ENCODE measurements at regions not wholly inside any gene's neighbourhood (a gene's known extent, or its start where the extent isn't known, plus 50 kb on each side); places are given as distances from the start of the nearest gene placed in this dataset.

DNA sequence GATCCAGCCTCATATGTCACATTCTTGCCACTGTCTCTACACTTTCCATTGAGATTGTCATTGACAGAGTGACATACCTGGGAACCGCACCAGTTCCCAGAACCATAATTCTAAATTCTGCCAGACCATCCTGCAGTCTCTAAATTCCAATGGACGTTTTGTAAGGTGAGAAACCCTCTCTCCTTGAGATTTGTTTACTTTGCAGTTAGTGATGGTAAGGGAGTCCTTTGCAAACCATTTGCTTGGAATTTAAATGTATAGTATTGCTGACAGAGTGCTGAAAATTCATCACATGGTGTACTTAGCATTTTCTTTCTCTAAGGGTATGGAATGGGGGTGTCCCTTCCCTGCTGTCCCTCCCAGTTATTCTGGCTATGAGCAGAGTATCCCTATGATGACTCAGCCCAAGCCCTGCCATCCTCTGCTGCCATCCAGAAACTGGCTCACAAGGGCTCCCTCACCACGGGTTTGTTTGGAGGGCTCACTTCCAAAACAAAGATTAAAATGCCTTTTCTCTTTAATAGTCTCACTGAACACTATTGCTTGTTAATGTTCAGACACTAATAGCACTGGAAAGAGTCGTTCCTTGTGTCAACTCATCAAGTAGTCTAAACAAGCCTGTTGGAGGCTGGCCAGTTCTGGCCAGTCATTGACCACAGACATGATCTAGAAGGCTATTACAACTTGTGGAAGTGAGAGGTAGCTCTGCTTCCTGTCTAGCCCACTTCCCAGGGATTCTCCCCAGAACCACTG is 129.0 kb upstream of the HMGA2 start:
- DNase-seq (ENCODE audit: low read depth in 2 of 2) = peak; percentile 91 to 99
- TF ChIP-seq, protein P1, sequence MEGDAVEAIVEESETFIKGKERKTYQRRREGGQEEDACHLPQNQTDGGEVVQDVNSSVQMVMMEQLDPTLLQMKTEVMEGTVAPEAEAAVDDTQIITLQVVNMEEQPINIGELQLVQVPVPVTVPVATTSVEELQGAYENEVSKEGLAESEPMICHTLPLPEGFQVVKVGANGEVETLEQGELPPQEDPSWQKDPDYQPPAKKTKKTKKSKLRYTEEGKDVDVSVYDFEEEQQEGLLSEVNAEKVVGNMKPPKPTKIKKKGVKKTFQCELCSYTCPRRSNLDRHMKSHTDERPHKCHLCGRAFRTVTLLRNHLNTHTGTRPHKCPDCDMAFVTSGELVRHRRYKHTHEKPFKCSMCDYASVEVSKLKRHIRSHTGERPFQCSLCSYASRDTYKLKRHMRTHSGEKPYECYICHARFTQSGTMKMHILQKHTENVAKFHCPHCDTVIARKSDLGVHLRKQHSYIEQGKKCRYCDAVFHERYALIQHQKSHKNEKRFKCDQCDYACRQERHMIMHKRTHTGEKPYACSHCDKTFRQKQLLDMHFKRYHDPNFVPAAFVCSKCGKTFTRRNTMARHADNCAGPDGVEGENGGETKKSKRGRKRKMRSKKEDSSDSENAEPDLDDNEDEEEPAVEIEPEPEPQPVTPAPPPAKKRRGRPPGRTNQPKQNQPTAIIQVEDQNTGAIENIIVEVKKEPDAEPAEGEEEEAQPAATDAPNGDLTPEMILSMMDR (IDR thresholded peaks at IDR 0.05; ENCODE audit: low read depth, low read length) = no peak
- H3K4me3 ChIP-seq (replicated peaks in 1 of 2; ENCODE audit: low read depth in 2 of 2, low read length in 2 of 2) = no peak overlapping the region

DNA sequence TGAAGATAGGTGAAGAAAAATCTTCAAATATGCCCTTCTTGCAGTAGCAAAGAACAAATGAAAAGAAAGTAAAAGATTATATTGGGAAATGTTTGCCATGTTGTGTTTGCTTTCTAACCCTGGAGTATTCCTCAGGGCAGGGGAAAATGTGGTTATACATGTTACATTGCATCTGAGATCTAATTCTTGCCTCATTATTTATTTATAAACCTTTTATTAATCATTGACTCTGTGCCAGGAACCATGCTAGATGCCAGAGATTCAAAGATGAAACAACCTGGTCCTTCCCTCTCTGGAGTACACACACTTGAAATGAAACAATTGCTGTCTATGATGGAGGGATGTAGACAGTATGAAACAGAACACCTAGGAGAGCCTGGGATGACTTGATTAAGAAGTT is 128.1 kb upstream of the HMGA2 start:
- H3K4me3 ChIP-seq (replicated peaks in 1 of 2; ENCODE audit: low read depth in 2 of 2, low read length in 2 of 2) = no peak overlapping the region
- DNase-seq (ENCODE audit: low read depth in 2 of 2) = peak in 1 of 2 donors; percentile 67
- TF ChIP-seq, protein P1 (IDR thresholded peaks at IDR 0.05; ENCODE audit: low read depth, low read length) = no peak

DNA sequence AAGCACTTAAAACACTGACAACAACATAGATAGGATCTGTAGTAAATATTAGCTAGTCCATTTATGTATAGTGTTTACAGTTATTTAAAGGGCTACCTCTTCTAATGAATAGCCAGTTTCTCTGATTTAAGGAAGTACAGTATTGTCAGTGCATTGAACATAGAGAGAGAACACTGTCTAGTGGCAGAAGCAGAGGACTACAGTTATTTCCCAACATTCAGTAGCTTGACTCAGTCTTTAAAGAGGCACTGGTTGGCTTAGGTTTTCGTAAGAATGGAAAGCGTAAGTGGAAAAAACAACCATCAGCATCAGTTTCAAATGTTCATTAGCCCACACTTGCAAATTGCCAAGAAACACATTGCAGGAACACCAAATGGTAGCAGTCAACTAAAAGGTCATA is 125.0 kb upstream of the HMGA2 start:
- peak; percentile 81 to 93 for DNase-seq (ENCODE audit: low read depth in 2 of 2)
- H3K4me3 ChIP-seq (replicated peaks in 1 of 2; ENCODE audit: low read depth in 2 of 2, low read length in 2 of 2) = no peak overlapping the region
- TF ChIP-seq, protein P1 (IDR thresholded peaks at IDR 0.05; ENCODE audit: low read depth, low read length) = peak; percentile 62

DNA sequence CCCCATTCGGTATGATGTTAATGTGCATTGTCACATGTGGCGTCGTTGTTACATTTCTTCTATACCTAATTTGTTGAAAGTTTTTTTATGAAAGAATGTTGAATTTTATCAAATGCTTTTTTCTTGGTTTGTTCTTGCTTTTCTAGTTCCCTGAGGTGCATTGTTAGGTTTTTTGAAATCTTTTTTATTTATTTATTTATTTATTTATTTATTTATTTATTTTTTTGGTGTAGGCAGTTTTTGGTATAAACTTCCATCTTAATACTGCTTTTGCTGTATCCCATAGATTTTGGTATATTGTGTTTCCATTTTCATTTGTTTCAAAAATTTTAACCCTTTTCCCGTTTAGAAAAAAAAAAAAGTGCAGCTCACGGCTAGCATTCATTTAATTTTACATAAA is 121.1 kb upstream of the HMGA2 start:
- TF ChIP-seq, protein P1 (IDR thresholded peaks at IDR 0.05; ENCODE audit: low read depth, low read length) = no peak
- no peak for DNase-seq (ENCODE audit: low read depth in 2 of 2)
- H3K4me3 ChIP-seq (replicated peaks in 1 of 2; ENCODE audit: low read depth in 2 of 2, low read length in 2 of 2) = no peak overlapping the region

DNA sequence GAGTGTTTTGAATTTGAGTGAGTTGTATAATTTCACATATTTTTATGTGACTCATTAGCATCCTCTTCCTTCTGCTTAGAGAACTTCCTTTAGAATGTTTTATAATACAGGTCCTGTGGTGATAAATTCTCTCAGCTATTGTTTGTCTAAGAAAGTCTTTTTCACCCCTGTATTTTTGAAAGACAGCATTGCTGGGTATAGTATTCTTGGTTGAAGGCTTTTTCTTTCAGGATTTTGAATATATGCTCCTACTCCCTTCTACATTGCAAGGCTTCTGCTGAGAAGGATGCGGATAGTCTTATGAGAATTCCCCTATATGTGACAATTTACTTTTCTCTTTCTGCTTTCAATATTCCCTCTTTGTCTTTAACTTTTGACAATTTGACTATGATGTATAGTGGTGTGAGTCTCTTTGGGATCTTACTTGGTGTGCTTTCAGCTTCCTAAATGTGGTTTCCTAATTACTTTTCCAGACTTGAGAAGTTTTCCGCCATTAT is 118.9 kb upstream of the HMGA2 start:
- TF ChIP-seq, protein P1 (IDR thresholded peaks at IDR 0.05; ENCODE audit: low read depth, low read length) = no peak
- no peak overlapping the region for H3K4me3 ChIP-seq (replicated peaks in 1 of 2; ENCODE audit: low read depth in 2 of 2, low read length in 2 of 2)
- DNase-seq (ENCODE audit: low read depth in 2 of 2) = no peak

DNA sequence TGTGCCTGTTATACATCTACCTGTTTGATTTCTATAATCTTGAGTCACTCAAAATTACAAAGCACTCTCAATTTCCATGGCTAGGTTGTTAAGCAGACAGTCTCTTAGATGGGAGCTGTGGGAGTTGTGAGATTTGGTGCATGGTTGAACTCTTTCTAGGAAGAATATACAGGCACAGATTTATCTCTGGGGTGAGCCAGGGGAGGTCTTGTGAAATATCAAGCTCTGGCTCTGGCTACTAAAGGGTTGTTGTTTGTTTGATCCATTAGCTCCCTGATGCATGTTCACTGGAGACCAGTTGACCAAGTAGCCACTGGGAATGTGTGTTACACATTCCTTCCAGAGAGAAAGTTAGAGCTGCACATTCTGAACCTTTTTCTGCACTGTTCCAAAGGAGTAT is 117.2 kb upstream of the HMGA2 start:
- no peak for DNase-seq (ENCODE audit: low read depth in 2 of 2)
- no peak overlapping the region for H3K4me3 ChIP-seq (replicated peaks in 1 of 2; ENCODE audit: low read depth in 2 of 2, low read length in 2 of 2)

More for the DNA sequence above, 117.2 kb upstream of the HMGA2 start:
- TF ChIP-seq, protein P1 (IDR thresholded peaks at IDR 0.05; ENCODE audit: low read depth, low read length) = no peak
